Fibroblast of the aortic adventitia (primary cell): ENCODE measurements at regions not wholly inside any gene's neighbourhood (a gene's known extent, or its start where the extent isn't known, plus 50 kb on each side); places are given as distances from the start of the nearest gene placed in this dataset.

Experiments
- DNase-seq: peaks from one replicate; pipeline ENCODE4 v3.0.0-alpha.2; 2010; ENCODE audit warnings: low read depth
- H3K4me3 ChIP-seq: 2 replicates; pipeline ENCODE4 v1.5.1; 2011; ENCODE audit warnings: low read depth, mild to moderate bottlenecking, control low read depth, low read length, moderate library complexity
- TF ChIP-seq, protein P1 (sequence below): IDR thresholded peaks from 2 replicates; pipeline ENCODE4 v1.5.1; 2011; ENCODE audit warnings: mild to moderate bottlenecking, low read length, control low read depth, inconsistent platforms; ENCODE audit not compliant: insufficient read depth

GRCh38 chr5:93902288-93902687 is 160.9 kb upstream of the POU5F2 start:
- H3K4me3 ChIP-seq: no peak overlapping the region
- DNase-seq: no peak

DNA sequence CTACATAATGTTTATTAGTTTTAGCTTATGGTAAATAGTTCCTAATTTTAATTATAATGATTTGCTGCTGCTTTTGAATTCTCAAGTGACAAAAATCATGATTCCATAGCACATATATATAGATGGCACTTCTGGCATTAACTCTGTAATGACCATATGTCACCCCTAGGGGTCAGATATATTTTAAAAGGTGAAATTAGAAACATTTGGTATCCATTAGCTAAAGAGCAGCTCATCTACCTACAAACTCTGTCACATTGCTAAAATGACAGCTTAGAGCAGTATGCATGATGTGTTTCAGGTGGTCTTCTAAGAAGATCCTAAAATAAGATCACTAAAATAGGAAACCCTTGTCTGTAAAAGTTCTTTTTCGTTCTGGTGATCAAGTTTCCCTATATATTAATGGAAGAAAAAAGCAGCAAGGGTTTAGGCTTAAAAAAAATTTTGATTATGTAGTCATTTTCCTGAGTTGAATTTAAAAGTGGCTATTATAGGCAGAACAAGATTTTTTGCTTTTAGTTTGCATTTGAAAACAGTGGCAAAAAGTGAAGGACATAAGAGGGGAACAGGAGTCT is 157.7 kb upstream of the POU5F2 start:
- DNase-seq: no peak
- no peak overlapping the region for H3K4me3 ChIP-seq
- TF ChIP-seq, protein P1, sequence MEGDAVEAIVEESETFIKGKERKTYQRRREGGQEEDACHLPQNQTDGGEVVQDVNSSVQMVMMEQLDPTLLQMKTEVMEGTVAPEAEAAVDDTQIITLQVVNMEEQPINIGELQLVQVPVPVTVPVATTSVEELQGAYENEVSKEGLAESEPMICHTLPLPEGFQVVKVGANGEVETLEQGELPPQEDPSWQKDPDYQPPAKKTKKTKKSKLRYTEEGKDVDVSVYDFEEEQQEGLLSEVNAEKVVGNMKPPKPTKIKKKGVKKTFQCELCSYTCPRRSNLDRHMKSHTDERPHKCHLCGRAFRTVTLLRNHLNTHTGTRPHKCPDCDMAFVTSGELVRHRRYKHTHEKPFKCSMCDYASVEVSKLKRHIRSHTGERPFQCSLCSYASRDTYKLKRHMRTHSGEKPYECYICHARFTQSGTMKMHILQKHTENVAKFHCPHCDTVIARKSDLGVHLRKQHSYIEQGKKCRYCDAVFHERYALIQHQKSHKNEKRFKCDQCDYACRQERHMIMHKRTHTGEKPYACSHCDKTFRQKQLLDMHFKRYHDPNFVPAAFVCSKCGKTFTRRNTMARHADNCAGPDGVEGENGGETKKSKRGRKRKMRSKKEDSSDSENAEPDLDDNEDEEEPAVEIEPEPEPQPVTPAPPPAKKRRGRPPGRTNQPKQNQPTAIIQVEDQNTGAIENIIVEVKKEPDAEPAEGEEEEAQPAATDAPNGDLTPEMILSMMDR: peak; percentile 30

More at GRCh38 chr5:93902288-93902687, 160.9 kb upstream of the POU5F2 start:
- TF ChIP-seq, protein P1: no peak

- peak; percentile 27 for DNase-seq
- TF ChIP-seq, protein P1: peak; percentile 68
- no peak overlapping the region for H3K4me3 ChIP-seq
These were observed 153.4 kb upstream of the POU5F2 start for GRCh38 chr5:93894601-93895354.

DNA sequence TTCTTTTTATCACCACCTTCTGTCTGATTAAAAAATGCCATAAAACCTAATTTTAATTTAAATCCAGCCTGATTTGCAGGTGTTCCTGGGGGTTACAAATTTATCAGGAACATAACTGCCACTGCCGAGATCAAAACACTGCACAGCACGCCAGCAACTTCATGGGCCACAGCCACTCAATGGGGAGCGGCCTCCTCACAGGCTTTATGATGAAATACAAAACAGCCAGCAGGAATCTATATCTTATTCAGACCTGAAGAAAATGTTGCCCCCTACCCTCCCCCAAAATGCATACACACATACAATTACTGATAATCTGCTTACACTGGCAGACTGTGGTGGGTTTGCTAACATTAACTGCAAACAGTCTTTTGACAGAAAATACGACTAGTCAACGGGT is 151.7 kb upstream of the POU5F2 start:
- no peak for DNase-seq
- H3K4me3 ChIP-seq: no peak overlapping the region
- TF ChIP-seq, protein P1: no peak

- no peak for DNase-seq
- H3K4me3 ChIP-seq: no peak overlapping the region
- TF ChIP-seq, protein P1: no peak
These were observed 151.1 kb upstream of the POU5F2 start for GRCh38 chr5:93892481-93892880.

DNA sequence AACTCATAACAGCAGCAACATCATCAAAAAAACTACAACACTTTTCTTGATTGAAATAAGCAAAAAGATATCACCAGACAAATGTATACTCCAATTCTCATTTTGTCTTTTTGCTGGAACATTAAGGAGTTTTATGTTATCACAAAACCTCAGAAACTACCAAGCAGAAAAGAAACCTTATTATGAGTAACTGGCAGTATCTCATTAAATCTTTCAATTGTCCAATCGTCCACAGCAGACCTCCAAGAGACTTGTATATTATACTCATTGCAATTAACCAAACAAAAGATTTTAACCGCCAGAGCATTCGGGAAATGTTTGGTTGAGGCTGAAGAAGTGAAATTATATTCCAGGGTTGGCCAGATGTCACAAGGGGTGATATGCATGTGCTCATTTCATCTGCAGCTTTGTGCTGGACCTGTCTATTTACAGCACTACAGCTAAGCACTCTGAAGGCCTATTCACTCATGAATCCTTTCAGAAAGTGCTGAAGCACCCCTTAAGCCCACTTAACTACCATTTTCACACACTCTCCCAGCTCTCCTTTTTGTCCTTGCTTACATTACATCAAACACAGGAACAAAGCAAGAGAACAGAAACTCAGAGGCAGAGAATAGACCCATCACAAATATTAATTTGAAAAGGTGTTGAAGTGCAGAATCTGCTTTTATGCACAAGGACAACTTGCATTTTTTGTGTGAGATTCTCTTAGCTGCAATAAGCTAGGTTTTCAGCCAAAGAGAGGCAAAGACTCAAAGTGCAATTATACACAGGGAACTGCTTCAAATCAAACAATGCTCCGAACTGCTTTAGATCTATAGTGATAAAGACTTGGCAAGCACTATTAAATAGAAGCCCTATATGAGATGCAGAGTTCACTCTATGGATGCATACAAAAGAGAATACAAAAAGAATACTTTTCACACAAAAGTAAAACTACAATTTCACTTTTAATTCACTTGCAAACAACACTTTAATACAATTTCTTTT is 150.4 kb upstream of the POU5F2 start:
- no peak for DNase-seq
- TF ChIP-seq, protein P1: no peak

More for the DNA sequence above, 150.4 kb upstream of the POU5F2 start:
- H3K4me3 ChIP-seq: no peak overlapping the region
